ENCODE measurements at regions not wholly inside any gene's neighbourhood (a gene's known extent, or its start where the extent isn't known, plus 50 kb on each side); places are given as distances from the start of the nearest gene placed in this dataset.

- no peak for TF ChIP-seq CTCF (conservative IDR thresholded peaks at IDR 0.05; ENCODE audit: control insufficient read depth, insufficient read depth, low read depth, low read length)
- no peak overlapping the region for H3K4me3 ChIP-seq (ENCODE audit: control insufficient read depth, low read depth, low read length)
- no peak for DNase-seq (ENCODE audit: low read depth)
Observed at GRCh38 chr3:5675319-5675718, 487.8 kb downstream of the EDEM1 start.

GRCh38 chr3:5677555-5677954, 490.0 kb downstream of the EDEM1 start:
- no peak for DNase-seq (ENCODE audit: low read depth)
- no peak for TF ChIP-seq CTCF (conservative IDR thresholded peaks at IDR 0.05; ENCODE audit: control insufficient read depth, insufficient read depth, low read depth, low read length)
- no peak overlapping the region for H3K4me3 ChIP-seq (ENCODE audit: control insufficient read depth, low read depth, low read length)

- no peak overlapping the region for H3K4me3 ChIP-seq (ENCODE audit: control insufficient read depth, low read depth, low read length)
- no peak for DNase-seq (ENCODE audit: low read depth)
- no peak for TF ChIP-seq CTCF (conservative IDR thresholded peaks at IDR 0.05; ENCODE audit: control insufficient read depth, insufficient read depth, low read depth, low read length)
Observed at GRCh38 chr3:5678248-5678647, 490.7 kb downstream of the EDEM1 start.

- H3K4me3 ChIP-seq (ENCODE audit: control insufficient read depth, low read depth, low read length): no peak overlapping the region
- TF ChIP-seq CTCF (conservative IDR thresholded peaks at IDR 0.05; ENCODE audit: control insufficient read depth, insufficient read depth, low read depth, low read length): no peak
- no peak for DNase-seq (ENCODE audit: low read depth)
Observed at GRCh38 chr3:5678844-5679243, 491.3 kb downstream of the EDEM1 start.

GRCh38 chr3:5687230-5687629, 499.7 kb downstream of the EDEM1 start:
- no peak for TF ChIP-seq CTCF (conservative IDR thresholded peaks at IDR 0.05; ENCODE audit: control insufficient read depth, insufficient read depth, low read depth, low read length)
- DNase-seq (ENCODE audit: low read depth): no peak
- no peak overlapping the region for H3K4me3 ChIP-seq (ENCODE audit: control insufficient read depth, low read depth, low read length)

GRCh38 chr3:5690490-5690889, 503.0 kb downstream of the EDEM1 start:
- no peak for TF ChIP-seq CTCF (conservative IDR thresholded peaks at IDR 0.05; ENCODE audit: control insufficient read depth, insufficient read depth, low read depth, low read length)
- no peak for DNase-seq (ENCODE audit: low read depth)
- H3K4me3 ChIP-seq (ENCODE audit: control insufficient read depth, low read depth, low read length): no peak overlapping the region

- no peak for TF ChIP-seq CTCF (conservative IDR thresholded peaks at IDR 0.05; ENCODE audit: control insufficient read depth, insufficient read depth, low read depth, low read length)
- DNase-seq (ENCODE audit: low read depth): no peak
- H3K4me3 ChIP-seq (ENCODE audit: control insufficient read depth, low read depth, low read length): no peak overlapping the region
Observed at GRCh38 chr3:5690904-5691532, 503.5 kb downstream of the EDEM1 start.
